Progenitor cell of endocrine pancreas (in vitro differentiated cells): ENCODE measurements at regions not wholly inside any gene's neighbourhood (a gene's known extent, or its start where the extent isn't known, plus 50 kb on each side); places are given as distances from the start of the nearest gene placed in this dataset.

Source experiments
- DNase-seq: peaks from one replicate; pipeline ENCODE4 v3.0.0; 2021; ENCODE audit warnings: low spot score; ENCODE audit not compliant: unreplicated experiment
- H3K27ac Mint-ChIP-seq: 2 replicates; pipeline ENCODE4 v1.8.0; 2021; ENCODE audit warnings: mild to moderate bottlenecking, moderate library complexity, mixed read lengths
- H3K27me3 Mint-ChIP-seq: 2 replicates; pipeline ENCODE4 v1.8.0; 2021; ENCODE audit warnings: mixed read lengths
- H3K36me3 Mint-ChIP-seq: 2 replicates; pipeline ENCODE4 v1.8.0; 2022; ENCODE audit warnings: mixed read lengths; ENCODE audit not compliant: insufficient read depth
- H3K4me1 Mint-ChIP-seq: 2 replicates; pipeline ENCODE4 v1.8.0; 2021; ENCODE audit warnings: low read depth, mixed read lengths
- H3K4me3 Mint-ChIP-seq: 2 replicates; pipeline ENCODE4 v1.8.0; 2021; ENCODE audit warnings: low read depth, mild to moderate bottlenecking, moderate library complexity, mixed read lengths
- H3K9me3 Mint-ChIP-seq: 2 replicates; pipeline ENCODE4 v1.8.0; 2021; ENCODE audit warnings: low read depth, mixed read lengths
- TF ChIP-seq, protein P1 (sequence below): fragments of 200-600 bp; sonication (generic); IDR thresholded peaks from one replicate; pipeline ENCODE4 v1.5.0; 2021; ENCODE audit warnings: antibody characterized with exemption, mild to moderate bottlenecking; ENCODE audit not compliant: unreplicated experiment

DNA sequence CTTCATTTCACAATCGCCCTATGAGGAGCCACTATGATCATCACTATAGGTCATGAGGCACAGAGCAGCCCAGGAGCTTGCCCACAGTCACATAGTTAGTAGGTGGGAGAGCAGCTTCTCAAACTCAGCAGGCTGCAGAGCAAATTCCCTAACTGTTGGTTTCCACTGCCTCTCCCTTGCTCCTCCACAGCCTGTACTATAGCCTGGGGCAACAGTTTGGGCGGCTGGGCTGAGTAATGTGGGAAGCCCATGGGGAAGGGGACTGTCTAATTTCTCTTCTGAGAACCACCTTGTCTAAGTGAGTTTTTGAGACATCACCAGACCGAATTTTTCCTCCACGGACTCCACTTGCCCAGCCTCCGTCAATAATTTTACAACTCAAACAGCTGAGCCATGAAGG is 73.4 kb upstream of the GPR139 start:
- Mint-ChIP-seq H3K4me1 (no peaks in the 10 kb centered on the region), H3K4me3 (no peak overlapping the region), H3K27me3 (peaks cover 31% of the 10 kb centered on the region), H3K9me3 (no peaks in the 10 kb centered on the region), H3K36me3 (no peaks in the 10 kb centered on the region), H3K27ac (no peak overlapping the region)
- DNase-seq: no peak
- TF ChIP-seq, protein P1, sequence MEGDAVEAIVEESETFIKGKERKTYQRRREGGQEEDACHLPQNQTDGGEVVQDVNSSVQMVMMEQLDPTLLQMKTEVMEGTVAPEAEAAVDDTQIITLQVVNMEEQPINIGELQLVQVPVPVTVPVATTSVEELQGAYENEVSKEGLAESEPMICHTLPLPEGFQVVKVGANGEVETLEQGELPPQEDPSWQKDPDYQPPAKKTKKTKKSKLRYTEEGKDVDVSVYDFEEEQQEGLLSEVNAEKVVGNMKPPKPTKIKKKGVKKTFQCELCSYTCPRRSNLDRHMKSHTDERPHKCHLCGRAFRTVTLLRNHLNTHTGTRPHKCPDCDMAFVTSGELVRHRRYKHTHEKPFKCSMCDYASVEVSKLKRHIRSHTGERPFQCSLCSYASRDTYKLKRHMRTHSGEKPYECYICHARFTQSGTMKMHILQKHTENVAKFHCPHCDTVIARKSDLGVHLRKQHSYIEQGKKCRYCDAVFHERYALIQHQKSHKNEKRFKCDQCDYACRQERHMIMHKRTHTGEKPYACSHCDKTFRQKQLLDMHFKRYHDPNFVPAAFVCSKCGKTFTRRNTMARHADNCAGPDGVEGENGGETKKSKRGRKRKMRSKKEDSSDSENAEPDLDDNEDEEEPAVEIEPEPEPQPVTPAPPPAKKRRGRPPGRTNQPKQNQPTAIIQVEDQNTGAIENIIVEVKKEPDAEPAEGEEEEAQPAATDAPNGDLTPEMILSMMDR: no peak

DNA sequence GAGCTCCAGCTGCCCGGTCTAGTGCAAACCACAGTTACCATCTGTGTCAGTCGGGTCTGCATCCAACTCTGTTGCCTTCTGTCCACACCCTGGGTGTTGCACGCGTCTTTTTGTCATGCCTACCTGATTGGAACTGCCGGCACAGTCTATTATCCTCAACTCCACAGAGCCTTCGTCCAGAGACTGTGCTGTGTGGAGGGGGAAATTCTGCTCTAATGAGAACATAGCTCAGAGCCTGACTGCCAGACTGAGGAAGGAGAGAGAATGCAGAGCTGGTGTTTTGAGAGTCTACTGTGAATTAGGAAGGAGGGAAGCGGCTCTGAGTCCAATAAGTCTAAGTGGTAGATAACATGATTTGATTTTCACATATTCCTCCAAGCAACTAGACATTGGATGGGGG is 68.3 kb upstream of the GPR139 start:
- H3K27ac Mint-ChIP-seq: no peak overlapping the region
- H3K4me1 Mint-ChIP-seq: no peaks in the 10 kb centered on the region
- H3K27me3 Mint-ChIP-seq: peaks cover 22% of the 10 kb centered on the region
- H3K36me3 Mint-ChIP-seq: no peaks in the 10 kb centered on the region
- H3K9me3 Mint-ChIP-seq: no peaks in the 10 kb centered on the region
- TF ChIP-seq, protein P1: no peak
- DNase-seq: no peak
- H3K4me3 Mint-ChIP-seq: no peak overlapping the region

DNA sequence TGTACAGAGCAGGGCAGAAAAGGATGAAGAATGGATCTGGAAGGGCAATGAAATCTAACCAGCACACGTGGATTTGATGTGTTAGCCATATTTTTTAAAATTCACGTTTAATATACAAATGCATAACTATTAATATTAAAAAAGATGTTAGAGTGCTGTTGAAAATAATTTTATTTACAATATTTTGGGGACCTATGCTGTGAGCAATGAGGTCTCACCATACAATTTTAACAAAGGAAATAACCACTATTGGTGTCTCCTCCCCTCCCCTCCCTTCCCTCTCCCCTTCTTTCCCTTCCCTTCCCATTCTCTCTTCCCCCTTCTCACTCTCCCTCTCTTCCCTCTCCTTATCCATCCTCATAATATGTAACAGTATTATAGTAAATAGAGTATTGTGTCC is 64.2 kb upstream of the GPR139 start:
- DNase-seq: no peak
- H3K4me3 Mint-ChIP-seq: no peak overlapping the region
- H3K36me3 Mint-ChIP-seq: no peaks in the 10 kb centered on the region
- H3K4me1 Mint-ChIP-seq: no peaks in the 10 kb centered on the region
- TF ChIP-seq, protein P1: no peak
- peaks cover 20% of the 10 kb centered on the region for H3K27me3 Mint-ChIP-seq
- H3K9me3 Mint-ChIP-seq: no peaks in the 10 kb centered on the region
- no peak overlapping the region for H3K27ac Mint-ChIP-seq

DNA sequence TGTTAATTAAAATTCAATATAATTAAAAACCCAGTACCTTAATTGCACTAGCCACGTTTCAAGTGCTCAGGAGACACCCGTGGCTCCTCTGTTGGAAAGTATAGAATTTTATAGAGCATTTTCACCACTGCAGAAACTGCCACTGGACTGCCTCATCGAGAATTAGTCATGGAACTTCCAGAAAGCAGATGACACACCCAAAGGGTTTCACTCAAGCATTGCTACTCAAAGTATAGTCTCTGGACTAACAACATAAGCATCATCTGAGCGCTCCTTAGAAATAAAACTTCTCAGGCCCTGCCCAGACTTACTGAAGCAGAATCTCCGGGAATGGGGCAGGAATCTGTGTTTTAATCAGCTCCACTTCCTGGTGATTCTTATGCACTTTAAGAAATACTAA is 63.5 kb upstream of the GPR139 start:
- TF ChIP-seq, protein P1: no peak
- H3K4me3 Mint-ChIP-seq: no peak overlapping the region
- no peaks in the 10 kb centered on the region for H3K36me3 Mint-ChIP-seq
- H3K9me3 Mint-ChIP-seq: no peaks in the 10 kb centered on the region
- peaks cover 15% of the 10 kb centered on the region for H3K27me3 Mint-ChIP-seq
- DNase-seq: no peak
- no peaks in the 10 kb centered on the region for H3K4me1 Mint-ChIP-seq
- H3K27ac Mint-ChIP-seq: no peak overlapping the region

DNA sequence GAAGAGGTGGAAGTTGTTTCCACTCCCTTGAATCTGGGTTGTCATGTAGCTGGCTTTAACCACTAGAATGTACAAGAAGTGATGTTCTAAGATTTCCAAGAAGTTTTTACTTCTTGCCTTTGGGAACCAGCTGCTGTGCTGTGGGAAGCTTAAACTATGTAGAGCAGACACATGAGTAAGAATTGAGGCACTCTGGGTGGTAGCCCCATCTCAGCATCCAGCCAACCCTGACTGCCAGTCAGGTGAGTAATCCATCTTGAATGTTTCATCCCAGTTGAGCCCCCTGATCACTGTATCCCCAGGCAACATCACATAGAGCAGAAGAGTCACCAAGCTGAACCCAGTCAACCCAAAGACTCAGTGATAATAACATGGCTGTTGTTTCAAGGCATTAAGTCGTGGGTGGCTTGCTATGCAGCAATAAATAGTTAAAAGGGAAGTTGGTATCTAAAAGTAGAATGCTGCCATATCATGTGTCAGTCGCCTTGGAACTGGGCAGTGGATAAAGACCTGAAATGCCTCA is 62.8 kb upstream of the GPR139 start:
- no peaks in the 10 kb centered on the region for H3K4me1 Mint-ChIP-seq
- no peak overlapping the region for H3K4me3 Mint-ChIP-seq
- H3K27me3 Mint-ChIP-seq: peaks cover 12% of the 10 kb centered on the region
- no peaks in the 10 kb centered on the region for H3K36me3 Mint-ChIP-seq
- no peak overlapping the region for H3K27ac Mint-ChIP-seq
- TF ChIP-seq, protein P1: no peak
- no peak for DNase-seq
- H3K9me3 Mint-ChIP-seq: no peaks in the 10 kb centered on the region
